Activated T-helper 1 cell treated with anti-CD3 and anti-CD28 coated beads, Interleukin-2, amount 50 U/mL, for 16 hours (primary cell): ENCODE measurements at regions not wholly inside any gene's neighbourhood (a gene's known extent, or its start where the extent isn't known, plus 50 kb on each side); places are given as distances from the start of the nearest gene placed in this dataset.

Experiments
- DNase-seq, 2 donors: peaks; one replicate each; pipeline ENCODE4 v3.0.0-alpha.2; 2020; ENCODE audit warnings: low read depth in 1 of 2, low spot score in 1 of 2

DNA sequence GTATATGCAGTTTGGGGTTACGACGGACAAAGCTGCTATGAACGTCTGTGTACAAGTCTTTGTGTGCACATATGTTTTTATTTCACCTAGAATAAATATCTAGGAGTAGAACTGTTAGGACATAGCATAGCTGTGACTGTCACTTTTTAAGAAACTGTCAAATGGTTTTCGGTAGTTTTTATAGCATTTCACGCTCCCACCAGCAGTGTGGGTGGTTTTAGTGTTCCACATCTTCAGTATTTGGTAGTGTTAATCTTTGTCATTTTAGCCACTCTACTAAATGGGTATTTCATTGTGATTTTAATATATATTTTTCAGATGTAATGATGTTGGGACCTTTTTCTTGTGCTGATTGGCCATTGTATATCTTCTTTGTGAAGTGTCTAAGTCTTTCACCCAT, 109.1 kb upstream of the BCAT1 start:
- no peak for DNase-seq

- DNase-seq = no peak
Observed at GRCh38 chr12:25056486-25057130, 107.7 kb upstream of the BCAT1 start.

DNA sequence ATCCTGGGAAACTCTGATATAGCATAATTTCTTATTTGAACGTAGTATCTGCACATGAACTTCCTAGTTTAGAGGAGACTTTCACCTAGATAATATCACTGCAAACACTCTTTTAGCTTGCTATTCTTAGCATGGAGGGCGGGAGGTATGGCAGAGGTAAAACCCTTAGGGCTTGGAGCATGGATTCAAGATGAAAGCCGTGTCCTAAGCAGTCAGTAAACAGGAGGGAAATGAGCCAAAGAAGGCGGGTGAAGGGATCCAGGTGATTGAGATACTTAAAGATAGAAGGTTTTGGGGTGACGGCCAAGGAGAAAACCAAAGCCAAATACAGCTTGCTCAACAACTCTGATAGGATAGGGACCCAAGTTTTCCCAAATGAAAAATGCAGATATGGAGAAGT, 107.1 kb upstream of the BCAT1 start:
- DNase-seq = no peak

GRCh38 chr12:25054783-25055144, 105.9 kb upstream of the BCAT1 start:
- peak; percentile 10 to 23 for DNase-seq

GRCh38 chr12:25054076-25054782, 105.3 kb upstream of the BCAT1 start:
- DNase-seq = no peak

DNA sequence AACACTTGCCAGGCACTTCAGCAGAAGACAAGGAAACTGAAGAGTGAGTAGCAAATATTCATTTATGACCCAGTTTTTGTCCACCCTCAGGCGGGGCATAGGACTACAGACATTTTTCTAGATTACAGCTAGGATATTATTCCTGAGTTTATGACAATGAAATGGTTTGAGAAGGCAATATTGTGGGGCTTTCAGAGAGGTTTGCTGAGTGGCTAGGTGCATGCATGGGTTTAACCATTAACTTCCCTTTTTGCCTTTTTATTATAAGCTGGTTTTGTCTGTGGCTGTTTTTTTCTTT, 104.0 kb upstream of the BCAT1 start:
- DNase-seq = no peak

DNA sequence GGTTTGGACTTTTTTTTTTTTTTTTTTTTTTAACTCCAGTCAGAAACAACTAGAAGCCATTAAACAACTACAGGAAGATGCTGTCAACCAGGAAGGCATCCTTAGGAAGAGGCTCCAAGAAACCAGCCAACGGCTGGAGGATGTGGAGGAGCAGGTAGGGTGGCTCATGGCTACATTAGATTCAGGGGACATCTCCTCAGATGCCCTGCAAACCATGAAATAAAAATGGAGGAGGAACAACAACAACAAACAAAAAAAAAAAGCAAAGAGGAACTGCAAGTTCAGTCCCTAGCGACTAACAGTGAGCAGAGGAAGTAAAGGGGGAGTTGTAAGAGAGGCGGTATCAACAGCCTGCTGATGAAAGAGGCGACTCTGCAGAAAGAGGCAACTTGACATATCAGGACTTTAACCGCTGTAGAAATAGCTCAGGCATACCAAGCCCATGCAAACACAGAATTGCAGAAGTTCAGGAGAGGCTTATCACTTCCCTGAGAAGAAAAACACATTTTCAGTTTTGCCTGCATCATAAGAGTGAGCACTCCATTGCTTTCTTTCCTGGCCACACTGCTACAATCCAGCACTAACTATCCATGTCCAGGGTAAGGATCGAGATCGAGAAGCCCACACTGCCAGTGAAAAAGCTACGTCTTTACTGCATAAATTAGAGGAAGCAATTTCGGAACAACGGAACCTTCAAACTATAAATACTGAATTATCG, 103.5 kb upstream of the BCAT1 start:
- DNase-seq = peak; percentile 7 to 16

DNA sequence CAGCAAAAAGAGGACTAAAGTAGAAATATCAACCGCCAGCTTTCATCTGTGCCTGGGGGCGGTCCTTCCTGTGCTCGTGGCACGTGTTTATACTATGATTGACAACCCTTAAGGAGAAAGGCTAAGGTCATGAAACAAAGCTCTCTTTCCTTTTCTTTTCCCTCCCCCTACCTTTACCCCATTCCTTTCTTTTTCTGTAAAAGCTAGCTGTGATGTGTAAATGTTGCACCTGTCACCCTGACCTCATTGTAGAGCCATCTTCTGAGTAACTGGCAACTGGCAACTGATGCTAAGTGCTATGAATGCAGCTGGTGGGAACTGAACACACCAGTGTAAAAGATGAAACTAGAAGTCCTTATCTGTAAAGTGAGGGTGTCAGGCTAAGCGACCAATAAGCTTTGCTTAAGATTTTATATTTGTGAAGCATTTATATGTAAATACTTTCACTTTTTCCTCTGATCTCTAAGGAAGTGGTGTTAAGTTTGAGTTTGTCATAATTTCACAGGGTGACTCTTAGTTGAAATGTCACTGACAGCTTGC, 102.8 kb upstream of the BCAT1 start:
- peak in 1 of 2 donors; percentile 20 for DNase-seq

DNA sequence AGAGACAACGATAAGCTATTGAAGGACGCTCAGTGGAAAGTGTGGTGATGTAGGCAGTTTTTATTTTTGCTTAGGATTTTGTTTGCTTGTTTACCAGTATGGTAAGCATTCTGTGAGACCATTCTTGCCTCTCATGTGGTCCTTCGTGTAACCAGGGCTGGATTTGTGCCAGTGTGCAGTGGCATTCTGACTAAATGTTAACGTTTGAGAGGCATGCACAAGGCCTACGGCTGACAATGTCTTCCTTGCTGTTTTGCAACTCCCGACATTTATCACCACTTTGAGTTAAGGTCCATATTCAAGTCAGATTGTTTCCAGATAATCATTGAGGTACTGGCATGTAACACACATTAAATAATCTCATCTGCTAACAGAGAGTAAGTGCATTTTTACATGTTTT, 102.3 kb upstream of the BCAT1 start:
- DNase-seq = no peak

- no peak for DNase-seq
Observed at GRCh38 chr12:25045869-25046268, 97.0 kb upstream of the BCAT1 start.

- no peak for DNase-seq
Observed at GRCh38 chr12:25041006-25041741, 92.3 kb upstream of the BCAT1 start.

GRCh38 chr12:25040593-25040992, 91.7 kb upstream of the BCAT1 start:
- DNase-seq = no peak

DNA sequence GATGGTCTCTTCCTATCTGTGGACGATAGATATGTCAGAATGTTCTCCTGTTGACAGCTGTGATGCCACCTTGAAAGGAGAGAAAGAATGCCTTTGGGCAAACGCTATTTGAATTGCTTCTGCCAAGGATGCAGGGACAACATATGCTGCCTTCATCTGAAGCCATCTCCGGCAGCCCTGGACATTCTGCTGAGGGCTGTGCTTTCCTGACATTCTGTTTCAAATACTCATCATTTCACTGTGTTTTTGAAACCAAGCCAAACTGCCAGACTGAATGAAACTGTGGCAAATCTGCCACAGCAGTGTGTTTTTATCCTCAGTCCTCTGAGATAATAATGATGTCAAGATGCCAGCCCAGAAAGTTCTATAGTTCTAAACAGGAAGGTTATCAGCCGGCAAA, 85.8 kb upstream of the BCAT1 start:
- DNase-seq = no peak

GRCh38 chr12:25025951-25026490, 77.1 kb upstream of the BCAT1 start:
- DNase-seq = no peak

DNA sequence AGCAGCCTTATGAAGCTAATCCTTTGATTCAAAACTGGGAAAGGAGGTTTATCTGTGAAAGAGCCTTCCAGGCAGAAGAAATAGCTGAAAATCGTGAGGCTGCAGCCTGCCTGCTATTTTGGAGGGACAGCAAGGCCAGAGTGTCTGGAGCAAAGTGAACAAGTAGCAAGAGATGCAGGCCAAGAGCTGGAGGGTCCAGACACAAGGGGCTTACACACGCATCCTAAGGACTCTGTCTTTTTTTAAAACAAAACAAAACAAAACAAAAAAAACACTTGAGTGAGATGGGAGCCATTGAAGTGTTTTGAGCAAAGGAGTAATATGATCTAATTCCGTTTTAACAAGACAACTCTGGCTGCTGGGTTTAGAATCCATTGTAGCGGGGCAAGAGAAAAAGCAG, 76.4 kb upstream of the BCAT1 start:
- DNase-seq = no peak

GRCh38 chr12:25023808-25024207, 74.9 kb upstream of the BCAT1 start:
- no peak for DNase-seq

DNA sequence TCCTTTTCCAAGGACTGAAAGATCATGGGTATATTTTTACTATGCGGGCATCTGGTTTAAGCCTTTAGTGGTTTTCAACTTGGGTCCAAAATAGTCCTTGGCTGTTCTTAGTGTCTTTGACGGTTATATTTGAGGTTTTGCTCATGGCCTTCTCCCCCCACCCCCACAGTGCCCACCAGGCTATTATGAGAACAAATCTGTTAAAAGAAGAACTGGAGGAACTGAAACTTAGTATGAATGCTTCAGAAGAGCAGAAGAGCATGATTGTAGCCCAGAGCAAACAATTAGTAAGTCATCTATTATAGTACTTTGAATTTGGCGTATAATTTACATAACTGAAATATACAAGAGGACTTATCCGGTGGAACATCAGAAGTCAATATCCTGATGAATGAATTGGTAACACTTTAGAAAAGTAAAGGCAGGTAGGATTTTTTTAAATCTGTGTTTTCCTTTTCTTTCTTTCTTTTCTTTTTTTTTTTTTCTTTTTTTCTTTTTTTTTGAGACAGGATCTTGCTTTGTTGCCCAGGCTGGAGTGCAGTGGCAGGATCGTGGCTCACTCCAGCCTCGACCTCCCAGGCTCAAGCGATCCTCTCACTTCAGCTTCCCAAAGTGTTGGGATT, 71.8 kb upstream of the BCAT1 start:
- DNase-seq = no peak

DNA sequence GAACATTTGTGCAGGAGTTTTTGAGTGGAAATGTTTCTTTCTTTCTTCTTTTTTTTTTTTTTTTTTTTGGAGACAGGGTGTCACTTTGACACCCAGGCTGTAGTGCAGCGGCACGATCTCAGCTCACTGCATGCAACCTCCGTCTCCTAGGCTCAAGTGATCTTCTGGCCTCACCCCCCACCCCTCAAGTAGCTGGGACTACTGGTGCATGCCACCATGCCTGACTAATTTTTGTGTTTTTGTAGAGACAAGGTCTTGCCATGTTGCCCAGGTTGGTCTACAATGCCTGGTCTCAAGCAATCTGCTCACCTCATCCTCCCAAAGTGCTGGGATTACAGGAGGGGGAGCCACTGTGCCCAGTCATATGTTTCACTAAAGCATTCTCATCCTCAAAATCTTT, 69.2 kb upstream of the BCAT1 start:
- no peak for DNase-seq

- DNase-seq = no peak
Observed at GRCh38 chr12:25017336-25017735, 68.4 kb upstream of the BCAT1 start.

DNA sequence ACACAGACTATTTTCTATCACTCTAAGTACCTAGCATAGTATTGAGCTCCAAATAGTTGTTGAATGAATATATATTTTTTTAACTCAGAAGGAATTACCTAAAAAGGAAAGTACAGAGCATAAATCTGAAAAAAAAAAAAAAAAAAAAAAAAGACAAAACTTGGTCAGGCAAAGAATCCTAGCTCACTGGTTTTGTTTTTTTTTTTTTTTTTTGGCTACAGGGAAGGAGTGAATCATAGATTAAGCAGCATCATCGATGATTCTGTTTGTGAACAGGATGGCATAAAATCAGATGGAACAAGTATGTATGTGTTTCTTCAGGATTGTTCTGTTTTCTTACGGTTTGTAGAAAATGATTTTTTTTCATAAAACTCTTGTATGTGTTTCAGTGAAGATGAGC, 66.1 kb upstream of the BCAT1 start:
- no peak for DNase-seq

GRCh38 chr12:25013061-25013460, 64.2 kb upstream of the BCAT1 start:
- no peak for DNase-seq
